Adrenal gland (tissue), 5 donors: ENCODE measurements at regions not wholly inside any gene's neighbourhood (a gene's known extent, or its start where the extent isn't known, plus 50 kb on each side); places are given as distances from the start of the nearest gene placed in this dataset.

Experiments
- CTCF ChIP-seq, 6 experiments: fragments of 450-650 bp in 4 of 6; fragments of 200-600 bp in 2 of 6; sonication (generic) in 1 of 6; IDR thresholded peaks; 1 replicate in 5 of 6; 2 replicates in 1 of 6; pipeline versions ENCODE4 v1.5.1 to v1.8.0; 2016 to 2021; ENCODE audit warnings: antibody characterized with exemption in 6 of 6, mild to moderate bottlenecking in 2 of 6, moderate library complexity in 1 of 6
- POLR2A ChIP-seq, 2 donors: fragments of 450-650 bp; IDR thresholded peaks; one replicate each; pipeline ENCODE4 v1.6.1; 2017; ENCODE audit warnings: antibody characterized with exemption in 2 of 2, mild to moderate bottlenecking in 2 of 2, moderate library complexity in 1 of 2
- donor health status: DM: no; HTN: no; CAD: no.

GRCh38 chr1:101452825-101453224 is 216.0 kb downstream of the S1PR1 start:
- TF ChIP-seq CTCF (IDR thresholded peaks at IDR 0.05) (no peak), POLR2A (IDR thresholded peaks at IDR 0.05) (no peak)
